Heart left ventricle (tissue), 16 donors: ENCODE measurements at regions not wholly inside any gene's neighbourhood (a gene's known extent, or its start where the extent isn't known, plus 50 kb on each side); places are given as distances from the start of the nearest gene placed in this dataset.

Experiments
- ATAC-seq, 4 donors: fragments of 200-7000 bp; cut with Tn5 transposase; one replicate each; pipeline ENCODE4 v1.9.1; 2020 to 2022; ENCODE audit warnings: moderate library complexity in 4 of 4, mild to moderate bottlenecking in 3 of 4, moderate number of reproducible peaks in 1 of 4
- DNase-seq, 5 donors: peaks; one replicate each; pipeline ENCODE4 v3.0.0-alpha.2; 2020
- H3K27ac ChIP-seq, 12 donors: fragments of 200-600 bp; sonication (generic) in 4 of 12; one replicate each; pipeline versions ENCODE4 v1.5.0 to v1.8.0; 2016 to 2022; ENCODE audit warnings: mild to moderate bottlenecking in 2 of 12
- H3K27me3 ChIP-seq, 9 donors: fragments of 200-600 bp; sonication (generic) in 2 of 9; one replicate each; pipeline versions ENCODE4 v1.5.1 to v1.8.0; 2016 to 2022; ENCODE audit warnings: mild to moderate bottlenecking in 3 of 9
- H3K36me3 ChIP-seq, 9 donors: fragments of 200-600 bp; sonication (generic) in 2 of 9; one replicate each; pipeline versions ENCODE4 v1.5.0 to v1.8.0; 2018 to 2022; ENCODE audit warnings: mild to moderate bottlenecking in 2 of 9
- H3K4me1 ChIP-seq, 12 donors: fragments of 200-600 bp; sonication (generic) in 4 of 12; one replicate each; pipeline versions ENCODE4 v1.5.0 to v1.8.0; 2016 to 2022; ENCODE audit warnings: mild to moderate bottlenecking in 3 of 12
- H3K4me3 ChIP-seq, 12 donors: fragments of 200-600 bp; sonication (generic) in 4 of 12; one replicate each; pipeline versions ENCODE4 v1.5.0 to v1.8.0; 2017 to 2022; ENCODE audit warnings: mild to moderate bottlenecking in 9 of 12, moderate library complexity in 4 of 12
- H3K9me3 ChIP-seq, 12 donors: fragments of 200-600 bp; sonication (generic) in 4 of 12; one replicate each; pipeline versions ENCODE4 v1.5.0 to v1.8.0; 2016 to 2022; ENCODE audit warnings: mild to moderate bottlenecking in 1 of 12
- POLR2A ChIP-seq, 2 donors: fragments of 450-650 bp; IDR thresholded peaks; one replicate each; pipeline ENCODE4 v1.6.1; 2017; ENCODE audit warnings: antibody characterized with exemption in 2 of 2, mild to moderate bottlenecking in 2 of 2, moderate library complexity in 2 of 2
- WGBS, 4 donors: extraction: QIAGEN DNeasy Blood & Tissue Kit in 2 of 4; methylation state at CpG; one replicate each; pipeline versions ENCODE4 v1.1.5 to v1.1.7; 2013 to 2018; 5-methylcytosine and 5-hydroxymethylcytosine counted together
- intact Hi-C, 10 donors: fragments of 100-400 bp; cut with DNase I; formaldehyde crosslinking; loops; one replicate each; pipeline versions ENCODE4 v1.11.1 to v1.14.2; 2022
- TF ChIP-seq, protein P1 (sequence below), 12 donors: fragments of 200-600 bp; sonication (generic) in 4 of 12; IDR thresholded peaks; one replicate each; pipeline versions ENCODE4 v1.5.0 to v1.8.0; 2018 to 2022; ENCODE audit warnings: antibody characterized with exemption in 12 of 12, mild to moderate bottlenecking in 5 of 12
- donor health status: ischemic (EF 13 %, LVEDD 7.1; RV severe dilation, severe dysfunction).
- donor health status: healthy with polysubstance abuse.
- donor health status: DM: no; HTN: yes; CAD: no.
- donor health status: DM: no; HTN: no; CAD: no.
- donor health status: ischemic (EF 25% LVEDD 6.9; RV normal size, moderate dysfunction).
- donor health status: ischemic (EF 25% LVEDD 5.7; RV mildly dilated, moderate dysfunction).
- donor health status: healthy.
- donor health status: DM: yes; HTN: yes; CAD: no.
- donor health status: ischemic (EF 35%, LVEDD 5.7; RV mildly dilated, moderate dysfunction).
- donor health status: nonischemic (EF 11% LVEDD 7.7; RV severe dilation, severe dysfunction).
- donor health status: DM: yes; HTN: yes; CAD: no.
- donor health status: PGD.
- donor health status: ischemic (EF 29% LVEDD 5.4; RV normal size, mild dysfunction).
- donor health status: nonischemic (EF 23%, LVEDD 6.1; RV moderate dilation, normal function).

DNA sequence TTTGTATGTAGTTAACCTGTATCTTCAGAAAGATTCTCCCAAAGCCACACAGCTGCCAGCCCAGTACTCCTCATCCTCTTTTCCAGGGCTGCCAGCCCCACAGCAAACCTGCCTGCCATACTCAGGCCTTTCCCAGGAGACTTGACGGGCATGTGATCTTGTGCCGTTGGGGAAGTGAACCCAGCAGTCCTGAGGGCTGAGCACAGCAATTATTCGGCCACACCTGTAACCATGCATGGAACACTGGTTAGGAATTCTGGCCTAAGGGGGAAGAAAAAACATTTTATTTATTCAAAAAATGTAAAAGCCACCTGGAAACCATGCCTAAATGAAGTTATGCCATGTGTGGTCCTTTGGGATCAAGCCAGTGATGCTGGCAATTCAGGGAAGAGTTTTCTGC lies 145.3 kb downstream of the GRIN2B start:
- Histone ChIP-seq H3K36me3 (no peaks in the 10 kb centered on the region), H3K27ac (no peak overlapping the region), H3K4me1 (no peaks in the 10 kb centered on the region), H3K4me3 (no peak overlapping the region), H3K9me3 (no peaks in the 10 kb centered on the region), H3K27me3 (no peaks in the 10 kb centered on the region)
- ATAC-seq, result no peak
- TF ChIP-seq, protein P1, sequence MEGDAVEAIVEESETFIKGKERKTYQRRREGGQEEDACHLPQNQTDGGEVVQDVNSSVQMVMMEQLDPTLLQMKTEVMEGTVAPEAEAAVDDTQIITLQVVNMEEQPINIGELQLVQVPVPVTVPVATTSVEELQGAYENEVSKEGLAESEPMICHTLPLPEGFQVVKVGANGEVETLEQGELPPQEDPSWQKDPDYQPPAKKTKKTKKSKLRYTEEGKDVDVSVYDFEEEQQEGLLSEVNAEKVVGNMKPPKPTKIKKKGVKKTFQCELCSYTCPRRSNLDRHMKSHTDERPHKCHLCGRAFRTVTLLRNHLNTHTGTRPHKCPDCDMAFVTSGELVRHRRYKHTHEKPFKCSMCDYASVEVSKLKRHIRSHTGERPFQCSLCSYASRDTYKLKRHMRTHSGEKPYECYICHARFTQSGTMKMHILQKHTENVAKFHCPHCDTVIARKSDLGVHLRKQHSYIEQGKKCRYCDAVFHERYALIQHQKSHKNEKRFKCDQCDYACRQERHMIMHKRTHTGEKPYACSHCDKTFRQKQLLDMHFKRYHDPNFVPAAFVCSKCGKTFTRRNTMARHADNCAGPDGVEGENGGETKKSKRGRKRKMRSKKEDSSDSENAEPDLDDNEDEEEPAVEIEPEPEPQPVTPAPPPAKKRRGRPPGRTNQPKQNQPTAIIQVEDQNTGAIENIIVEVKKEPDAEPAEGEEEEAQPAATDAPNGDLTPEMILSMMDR (IDR thresholded peaks at IDR 0.05), result no peak
- no peak for TF ChIP-seq POLR2A (IDR thresholded peaks at IDR 0.05)
- DNase-seq, result no peak
- intact Hi-C loops, result no loop called here
- WGBS, 4 donors, result 69 to 90% (median 77%) methylated on average over 3 of the region's 3 CpGs

GRCh38 chr12:13835652-13836051 lies 145.8 kb downstream of the GRIN2B start:
- no peaks in the 10 kb centered on the region for H3K27me3 ChIP-seq
- no peak for TF ChIP-seq POLR2A (IDR thresholded peaks at IDR 0.05)
- TF ChIP-seq, protein P1 (IDR thresholded peaks at IDR 0.05), result no peak
- intact Hi-C loops, result no loop called here
- H3K4me1 ChIP-seq, result no peaks in the 10 kb centered on the region
- no peak overlapping the region for H3K27ac ChIP-seq
- H3K36me3 ChIP-seq, result no peaks in the 10 kb centered on the region
- no peaks in the 10 kb centered on the region for H3K9me3 ChIP-seq
- H3K4me3 ChIP-seq, result no peak overlapping the region
- ATAC-seq (no peak), DNase-seq (no peak)
- WGBS, 4 donors, result 82 to 89% (median 84%) methylated on average over 1 of the region's 1 CpG

- no peak for DNase-seq
- no peaks in the 10 kb centered on the region for H3K27me3 ChIP-seq
- 79 to 87% (median 80%) methylated on average over 5 of the region's 5 CpGs for WGBS, 4 donors
- no peaks in the 10 kb centered on the region for H3K9me3 ChIP-seq
- intact Hi-C loops, result no loop called here
- TF ChIP-seq, protein P1 (IDR thresholded peaks at IDR 0.05), result no peak
- no peak for TF ChIP-seq POLR2A (IDR thresholded peaks at IDR 0.05)
- H3K27ac ChIP-seq, result no peak overlapping the region
- no peak overlapping the region for H3K4me3 ChIP-seq
- no peaks in the 10 kb centered on the region for H3K4me1 ChIP-seq
- H3K36me3 ChIP-seq, result no peaks in the 10 kb centered on the region
- ATAC-seq, result no peak
Measured at GRCh38 chr12:13834241-13834640, 147.2 kb downstream of the GRIN2B start.

- no peak for ATAC-seq
- intact Hi-C loops, result no loop called here
- Histone ChIP-seq H3K27ac (no peak overlapping the region), H3K4me3 (no peak overlapping the region), H3K4me1 (no peaks in the 10 kb centered on the region), H3K36me3 (no peaks in the 10 kb centered on the region), H3K27me3 (no peaks in the 10 kb centered on the region), H3K9me3 (no peaks in the 10 kb centered on the region)
- 35 to 53% (median 42%) methylated on average over 5 to 7 of the region's 7 CpGs for WGBS, 4 donors
- TF ChIP-seq, protein P1 (IDR thresholded peaks at IDR 0.05), result no peak
- TF ChIP-seq POLR2A (IDR thresholded peaks at IDR 0.05), result no peak
- DNase-seq, result peak in 1 of 5 donors; percentile 31
Measured at GRCh38 chr12:13817131-13817530, 164.3 kb downstream of the GRIN2B start.
